ENCODE measurements at regions not wholly inside any gene's neighbourhood (a gene's known extent, or its start where the extent isn't known, plus 50 kb on each side); places are given as distances from the start of the nearest gene placed in this dataset.

DNA sequence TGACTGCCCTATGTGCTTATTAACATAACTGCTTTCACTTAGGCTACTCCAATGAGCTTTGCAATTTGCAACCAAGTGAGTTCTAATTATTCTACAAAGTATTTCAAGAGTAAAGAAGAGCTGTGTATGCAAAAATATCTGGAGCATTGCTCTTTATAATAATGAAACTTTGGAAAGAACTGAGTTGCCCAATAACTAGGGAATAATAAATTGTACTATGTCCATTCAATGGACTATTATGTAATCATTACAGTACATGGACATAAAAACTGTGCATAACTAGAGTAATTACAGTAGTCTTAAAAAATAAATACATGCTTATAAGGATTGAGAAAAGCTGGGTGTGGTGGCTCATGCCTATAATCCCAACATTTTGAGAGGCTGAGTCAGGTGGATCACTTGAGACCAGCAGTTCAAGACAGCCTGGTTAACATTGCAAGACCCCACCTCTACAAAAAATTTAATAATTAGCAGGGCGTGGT lies 70.3 kb upstream of the JAK1 start:
- TF ChIP-seq CTCF (IDR thresholded peaks at IDR 0.05; ENCODE audit: insufficient read depth, low read length) (no peak), POLR2AphosphoS5 (IDR thresholded peaks at IDR 0.05; ENCODE audit: low read depth) (no peak), SPI1 (IDR thresholded peaks at IDR 0.05; ENCODE audit: borderline replicate concordance, low read depth) (no peak), GABPA (IDR thresholded peaks at IDR 0.05; ENCODE audit: low read depth) (no peak)
- TF ChIP-seq, protein P1, sequence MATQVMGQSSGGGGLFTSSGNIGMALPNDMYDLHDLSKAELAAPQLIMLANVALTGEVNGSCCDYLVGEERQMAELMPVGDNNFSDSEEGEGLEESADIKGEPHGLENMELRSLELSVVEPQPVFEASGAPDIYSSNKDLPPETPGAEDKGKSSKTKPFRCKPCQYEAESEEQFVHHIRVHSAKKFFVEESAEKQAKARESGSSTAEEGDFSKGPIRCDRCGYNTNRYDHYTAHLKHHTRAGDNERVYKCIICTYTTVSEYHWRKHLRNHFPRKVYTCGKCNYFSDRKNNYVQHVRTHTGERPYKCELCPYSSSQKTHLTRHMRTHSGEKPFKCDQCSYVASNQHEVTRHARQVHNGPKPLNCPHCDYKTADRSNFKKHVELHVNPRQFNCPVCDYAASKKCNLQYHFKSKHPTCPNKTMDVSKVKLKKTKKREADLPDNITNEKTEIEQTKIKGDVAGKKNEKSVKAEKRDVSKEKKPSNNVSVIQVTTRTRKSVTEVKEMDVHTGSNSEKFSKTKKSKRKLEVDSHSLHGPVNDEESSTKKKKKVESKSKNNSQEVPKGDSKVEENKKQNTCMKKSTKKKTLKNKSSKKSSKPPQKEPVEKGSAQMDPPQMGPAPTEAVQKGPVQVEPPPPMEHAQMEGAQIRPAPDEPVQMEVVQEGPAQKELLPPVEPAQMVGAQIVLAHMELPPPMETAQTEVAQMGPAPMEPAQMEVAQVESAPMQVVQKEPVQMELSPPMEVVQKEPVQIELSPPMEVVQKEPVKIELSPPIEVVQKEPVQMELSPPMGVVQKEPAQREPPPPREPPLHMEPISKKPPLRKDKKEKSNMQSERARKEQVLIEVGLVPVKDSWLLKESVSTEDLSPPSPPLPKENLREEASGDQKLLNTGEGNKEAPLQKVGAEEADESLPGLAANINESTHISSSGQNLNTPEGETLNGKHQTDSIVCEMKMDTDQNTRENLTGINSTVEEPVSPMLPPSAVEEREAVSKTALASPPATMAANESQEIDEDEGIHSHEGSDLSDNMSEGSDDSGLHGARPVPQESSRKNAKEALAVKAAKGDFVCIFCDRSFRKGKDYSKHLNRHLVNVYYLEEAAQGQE (IDR thresholded peaks at IDR 0.05; ENCODE audit: insufficient replicate concordance, low read depth), result no peak

All from HL-60 (cell line).